Head of caudate nucleus (tissue), 42 donors: ENCODE measurements at regions not wholly inside any gene's neighbourhood (a gene's known extent, or its start where the extent isn't known, plus 50 kb on each side); places are given as distances from the start of the nearest gene placed in this dataset.

ENCODE experiments used
- DNase-seq, 42 donors: peaks; one replicate each; pipeline versions ENCODE4 v3.0.0 to v3.0.0-alpha.2; 2020 to 2021; ENCODE audit warnings: mixed read lengths in 7 of 42
- intact Hi-C: fragments of 100-400 bp; cut with DNase I; formaldehyde crosslinking; loops from one replicate; pipeline ENCODE4 v1.15.0; 2022

GRCh38 chr1:36571106-36571505, 88.4 kb upstream of the CSF3R start:
- DNase-seq = no peak
- intact Hi-C loops = no loop called here

GRCh38 chr1:36570478-36571060, 87.9 kb upstream of the CSF3R start:
- peak in 1 of 42 donors; percentile 15 for DNase-seq
- intact Hi-C loops = no loop called here

- DNase-seq = peak in 1 of 42 donors; percentile 22
These were observed 87.3 kb upstream of the CSF3R start for GRCh38 chr1:36570006-36570405.

GRCh38 chr1:36567601-36568341, 85.1 kb upstream of the CSF3R start:
- peak in 1 of 42 donors; percentile 16 for DNase-seq
- intact Hi-C loops = no loop called here

More at GRCh38 chr1:36570006-36570405, 87.3 kb upstream of the CSF3R start:
- intact Hi-C loops = no loop called here

GRCh38 chr1:36565576-36566501, 83.1 kb upstream of the CSF3R start:
- DNase-seq = peak in 4 of 42 donors; percentile 1 to 18 (median 5)
- intact Hi-C loops = no loop called here

GRCh38 chr1:36562181-36562685, 79.5 kb upstream of the CSF3R start:
- DNase-seq = peak in 5 of 42 donors; percentile 4 to 25 (median 19)
- intact Hi-C loops = no loop called here

GRCh38 chr1:36561361-36561724, 78.6 kb upstream of the CSF3R start:
- intact Hi-C loops = no loop called here
- DNase-seq = peak in 4 of 42 donors; percentile 3 to 18 (median 12)

- DNase-seq = peak in 4 of 42 donors; percentile 5 to 19 (median 13)
- intact Hi-C loops = no loop called here
These were observed 78.1 kb upstream of the CSF3R start for GRCh38 chr1:36560621-36561360.

GRCh38 chr1:36560177-36560576, 77.5 kb upstream of the CSF3R start:
- intact Hi-C loops = no loop called here
- DNase-seq = peak in 4 of 42 donors; percentile 2 to 8 (median 6)

GRCh38 chr1:36559061-36559460, 76.3 kb upstream of the CSF3R start:
- intact Hi-C loops = no loop called here
- DNase-seq = peak in 3 of 42 donors; percentile 7 to 16 (median 8)

- intact Hi-C loops = no loop called here
- peak in 4 of 42 donors; percentile 4 to 35 (median 8) for DNase-seq
These were observed 74.6 kb upstream of the CSF3R start for GRCh38 chr1:36557041-36558000.

- intact Hi-C loops = no loop called here
- peak in 3 of 42 donors; percentile 4 to 28 (median 7) for DNase-seq
These were observed 72.3 kb upstream of the CSF3R start for GRCh38 chr1:36555041-36555440.

- intact Hi-C loops = no loop called here
- peak in 3 of 42 donors; percentile 5 to 15 (median 9) for DNase-seq
These were observed 71.6 kb upstream of the CSF3R start for GRCh38 chr1:36554323-36554628.

- intact Hi-C loops = no loop called here
- DNase-seq = peak; percentile 35 to 87 (median 74)
These were observed 71.0 kb upstream of the CSF3R start for GRCh38 chr1:36553591-36554322.

GRCh38 chr1:36542962-36543515, 60.3 kb upstream of the CSF3R start:
- peak in 2 of 42 donors; percentile 0 to 1 for DNase-seq
- intact Hi-C loops = no loop called here

GRCh38 chr1:36542024-36542961, 59.6 kb upstream of the CSF3R start:
- intact Hi-C loops = no loop called here
- DNase-seq = no peak
